ENCODE measurements at regions not wholly inside any gene's neighbourhood (a gene's known extent, or its start where the extent isn't known, plus 50 kb on each side); places are given as distances from the start of the nearest gene placed in this dataset.
"Not testable (repeated sequence)": the region's sequence is repeated elsewhere in the genome, so short reads cannot be mapped to it uniquely, and the experiment has no call there.

DNA sequence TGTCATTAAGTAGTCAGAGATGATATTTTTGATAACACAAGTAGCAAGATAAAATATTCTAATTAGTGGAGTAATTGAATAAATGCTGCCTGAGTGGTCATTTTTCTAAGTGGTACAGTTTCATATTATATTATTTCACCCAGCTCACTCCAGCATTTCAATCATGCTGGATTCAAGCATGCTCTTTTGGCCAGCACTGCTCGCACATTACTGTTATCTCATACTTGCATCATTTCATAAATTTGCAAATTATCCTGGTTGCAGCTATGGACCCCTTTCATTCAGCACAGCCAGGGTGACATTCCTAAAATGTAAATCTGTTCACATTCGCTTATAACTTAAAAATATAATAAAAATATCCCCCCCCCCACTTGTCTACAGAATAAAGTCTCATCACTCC lies 520.8 kb upstream of the CYLC2 start:
- TF ChIP-seq, protein P1, sequence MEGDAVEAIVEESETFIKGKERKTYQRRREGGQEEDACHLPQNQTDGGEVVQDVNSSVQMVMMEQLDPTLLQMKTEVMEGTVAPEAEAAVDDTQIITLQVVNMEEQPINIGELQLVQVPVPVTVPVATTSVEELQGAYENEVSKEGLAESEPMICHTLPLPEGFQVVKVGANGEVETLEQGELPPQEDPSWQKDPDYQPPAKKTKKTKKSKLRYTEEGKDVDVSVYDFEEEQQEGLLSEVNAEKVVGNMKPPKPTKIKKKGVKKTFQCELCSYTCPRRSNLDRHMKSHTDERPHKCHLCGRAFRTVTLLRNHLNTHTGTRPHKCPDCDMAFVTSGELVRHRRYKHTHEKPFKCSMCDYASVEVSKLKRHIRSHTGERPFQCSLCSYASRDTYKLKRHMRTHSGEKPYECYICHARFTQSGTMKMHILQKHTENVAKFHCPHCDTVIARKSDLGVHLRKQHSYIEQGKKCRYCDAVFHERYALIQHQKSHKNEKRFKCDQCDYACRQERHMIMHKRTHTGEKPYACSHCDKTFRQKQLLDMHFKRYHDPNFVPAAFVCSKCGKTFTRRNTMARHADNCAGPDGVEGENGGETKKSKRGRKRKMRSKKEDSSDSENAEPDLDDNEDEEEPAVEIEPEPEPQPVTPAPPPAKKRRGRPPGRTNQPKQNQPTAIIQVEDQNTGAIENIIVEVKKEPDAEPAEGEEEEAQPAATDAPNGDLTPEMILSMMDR (conservative IDR thresholded peaks at IDR 0.05 in 1 of 2, IDR thresholded peaks at IDR 0.05 in 1 of 2; ENCODE audit: low read depth in 1 of 2, low read length in 2 of 2) = no peak
- TF ChIP-seq EZH2 (IDR thresholded peaks at IDR 0.05; ENCODE audit: low read length, missing control alignments) = no peak
- H3K27me3 ChIP-seq (ENCODE audit: control insufficient read depth, insufficient read depth, low read length) = no peaks in the 10 kb centered on the region
- no peak overlapping the region for H2AFZ ChIP-seq (ENCODE audit: low read length)

DNA sequence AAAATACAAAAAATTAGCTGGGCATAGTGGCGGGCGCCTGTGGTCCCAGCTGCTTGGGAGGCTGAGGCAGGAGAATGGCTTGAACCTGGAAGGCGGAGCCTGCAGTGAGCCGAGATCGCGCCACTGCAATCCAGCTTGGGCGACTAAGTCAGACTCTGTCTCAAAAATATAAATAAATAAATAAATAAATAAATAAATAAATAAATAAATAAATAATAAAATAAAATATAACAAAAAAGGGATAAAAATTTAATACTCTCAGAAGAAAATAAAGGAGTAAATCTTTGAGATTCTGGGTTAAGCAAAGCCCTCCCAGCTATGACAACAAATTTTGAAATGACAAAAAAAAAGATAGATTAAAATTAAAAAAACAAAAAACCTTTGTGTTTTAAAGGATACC lies 525.7 kb upstream of the CYLC2 start:
- H4K20me1 ChIP-seq (ENCODE audit: control insufficient read depth, extremely low read depth, insufficient read depth, low read length); H3K4me2 ChIP-seq (ENCODE audit: extremely low read depth, insufficient read depth, low read length); H3K9me3 ChIP-seq (ENCODE audit: control insufficient read depth, insufficient read depth, low read depth, low read length); DNase-seq (ENCODE audit: low read depth in 2 of 2); H3K9ac ChIP-seq (ENCODE audit: insufficient read depth, low read length); H3K4me1 ChIP-seq (ENCODE audit: control insufficient read depth, extremely low read depth, insufficient read depth, low read length); H3K27me3 ChIP-seq (ENCODE audit: control insufficient read depth, insufficient read depth, low read length); H3K36me3 ChIP-seq (ENCODE audit: control insufficient read depth, insufficient read depth, low read length); H3K4me3 ChIP-seq (replicated peaks in 1 of 4; ENCODE audit: control extremely low read depth in 1 of 4, insufficient read depth in 1 of 4, low read depth in 3 of 4, low read length in 4 of 4); H3K79me2 ChIP-seq (ENCODE audit: control insufficient read depth, insufficient read depth, low read length); H3K27ac ChIP-seq (ENCODE audit: insufficient read depth, low read length); H2AFZ ChIP-seq (ENCODE audit: low read length): not testable (repeated sequence)

More for the DNA sequence above, 520.8 kb upstream of the CYLC2 start:
- H3K79me2 ChIP-seq (ENCODE audit: control insufficient read depth, insufficient read depth, low read length) = no peaks in the 10 kb centered on the region
- no peak overlapping the region for H3K9ac ChIP-seq (ENCODE audit: insufficient read depth, low read length)
- DNase-seq (ENCODE audit: low read depth in 2 of 2) = no peak
- H3K4me1 ChIP-seq (ENCODE audit: control insufficient read depth, extremely low read depth, insufficient read depth, low read length) = no peaks in the 10 kb centered on the region
- H3K4me3 ChIP-seq (replicated peaks in 1 of 4; ENCODE audit: control extremely low read depth in 1 of 4, insufficient read depth in 1 of 4, low read depth in 3 of 4, low read length in 4 of 4) = no peak overlapping the region
- H3K9me3 ChIP-seq (ENCODE audit: control insufficient read depth, insufficient read depth, low read depth, low read length) = no peaks in the 10 kb centered on the region
- no peak overlapping the region for H3K27ac ChIP-seq (ENCODE audit: insufficient read depth, low read length)
- H3K36me3 ChIP-seq (ENCODE audit: control insufficient read depth, insufficient read depth, low read length) = no peaks in the 10 kb centered on the region
- no peaks in the 10 kb centered on the region for H4K20me1 ChIP-seq (ENCODE audit: control insufficient read depth, extremely low read depth, insufficient read depth, low read length)
- H3K4me2 ChIP-seq (ENCODE audit: extremely low read depth, insufficient read depth, low read length) = no peak overlapping the region

DNA sequence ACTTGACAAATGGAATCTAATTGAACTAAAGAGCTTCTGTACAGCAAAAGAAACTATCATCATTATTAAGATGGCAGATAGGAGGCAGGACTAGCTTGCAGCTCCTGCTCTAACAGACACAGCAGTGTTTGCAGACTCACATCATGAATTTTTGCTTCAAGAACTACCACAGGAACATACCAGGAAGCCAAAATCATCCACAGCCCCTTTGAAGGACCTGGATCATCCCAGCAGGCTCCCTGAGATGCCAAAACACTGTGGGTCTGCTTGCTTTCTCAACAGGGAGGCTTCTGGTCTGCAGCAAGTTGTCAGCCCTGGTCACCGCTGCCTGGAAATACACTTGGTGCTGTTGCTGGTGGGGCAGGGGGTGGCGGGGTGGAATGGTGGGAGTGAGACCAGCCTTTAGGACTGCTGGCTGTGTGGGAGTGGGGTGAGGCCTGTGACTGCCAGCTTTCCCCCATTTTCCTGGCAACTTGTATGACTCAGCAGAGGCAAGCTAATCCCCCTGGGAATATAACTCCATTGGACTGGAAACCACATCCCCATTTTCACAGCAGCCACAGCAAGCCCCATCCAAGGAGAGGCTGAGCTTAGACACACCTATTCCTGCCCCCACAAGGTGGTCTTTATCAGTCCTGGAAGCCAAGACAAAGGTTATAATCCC lies 533.8 kb upstream of the CYLC2 start:
- no peak for TF ChIP-seq EZH2 (IDR thresholded peaks at IDR 0.05; ENCODE audit: low read length, missing control alignments)
- TF ChIP-seq, protein P1 (conservative IDR thresholded peaks at IDR 0.05 in 1 of 2, IDR thresholded peaks at IDR 0.05 in 1 of 2; ENCODE audit: low read depth in 1 of 2, low read length in 2 of 2) = no peak
- Histone ChIP-seq H3K4me1 (ENCODE audit: control insufficient read depth, extremely low read depth, insufficient read depth, low read length) (no peaks in the 10 kb centered on the region), H3K27ac (ENCODE audit: insufficient read depth, low read length) (no peak overlapping the region), H2AFZ (ENCODE audit: low read length) (no peak overlapping the region), H3K4me3 (replicated peaks in 1 of 4; ENCODE audit: control extremely low read depth in 1 of 4, insufficient read depth in 1 of 4, low read depth in 3 of 4, low read length in 4 of 4) (no peak overlapping the region), H3K4me2 (ENCODE audit: extremely low read depth, insufficient read depth, low read length) (no peak overlapping the region), H3K36me3 (ENCODE audit: control insufficient read depth, insufficient read depth, low read length) (no peaks in the 10 kb centered on the region), H3K9me3 (ENCODE audit: control insufficient read depth, insufficient read depth, low read depth, low read length) (no peaks in the 10 kb centered on the region), H3K27me3 (ENCODE audit: control insufficient read depth, insufficient read depth, low read length) (no peaks in the 10 kb centered on the region), H3K79me2 (ENCODE audit: control insufficient read depth, insufficient read depth, low read length) (no peaks in the 10 kb centered on the region), H4K20me1 (ENCODE audit: control insufficient read depth, extremely low read depth, insufficient read depth, low read length) (no peaks in the 10 kb centered on the region), H3K9ac (ENCODE audit: insufficient read depth, low read length) (no peak overlapping the region)
- DNase-seq (ENCODE audit: low read depth in 2 of 2) = no peak

Data from fibroblast of lung (primary cell).